B cell (primary cell): ENCODE measurements at regions not wholly inside any gene's neighbourhood (a gene's known extent, or its start where the extent isn't known, plus 50 kb on each side); places are given as distances from the start of the nearest gene placed in this dataset.

Source experiments
- ATAC-seq: fragments of 200-7000 bp; cut with Tn5 transposase; one replicate; pipeline ENCODE4 v1.10.0; 2021; ENCODE audit warnings: low read depth, mild to moderate bottlenecking, moderate number of reproducible peaks, moderate library complexity
- CTCF ChIA-PET: fragments of 350-600 bp; sonication (Branson Sonifier 250); formaldehyde crosslinking; loops from one replicate; lab custom pipeline; 2021; ENCODE audit warnings: antibody characterized with exemption, inconsistent platforms; lab: Charles Lee
- POLR2A ChIA-PET: fragments of 350-600 bp; sonication (Branson Sonifier 250); formaldehyde crosslinking; loops from one replicate; lab custom pipeline; 2021; ENCODE audit warnings: antibody characterized with exemption; lab: Charles Lee
- DNase-seq: peaks from one replicate; pipeline ENCODE4 v3.0.0; 2013
- H2AFZ ChIP-seq: 2 replicates; pipeline ENCODE4 v1.6.1; 2012; ENCODE audit warnings: mild to moderate bottlenecking, low read depth, low read length; ENCODE audit not compliant: insufficient read depth, poor library complexity, severe bottlenecking
- H3K27ac ChIP-seq, 2 donors: 1 replicate in 1 of 2; 2 replicates in 1 of 2; pipeline ENCODE4 v1.5.1; 2012 to 2013; ENCODE audit warnings: low read length in 2 of 2, mild to moderate bottlenecking in 2 of 2, moderate library complexity in 1 of 2
- H3K27me3 ChIP-seq, 4 experiments: fragments of 200-600 bp in 1 of 4; sonication (generic) in 1 of 4; replicated peaks in 1 of 4; 1 replicate in 2 of 4; 2 replicates in 2 of 4; pipeline versions ENCODE4 v1.6.1 to v1.7.0; 2013 to 2016; ENCODE audit warnings: low read length in 3 of 4, mild to moderate bottlenecking in 2 of 4, mixed read lengths in 1 of 4, moderate library complexity in 1 of 4; ENCODE audit not compliant: insufficient read depth in 4 of 4, control insufficient read depth in 3 of 4; ENCODE audit errors: control extremely low read depth in 1 of 4
- H3K36me3 ChIP-seq, 2 experiments: replicated peaks in 1 of 2; 1 replicate in 1 of 2; 2 replicates in 1 of 2; pipeline versions ENCODE4 v1.6.1 to v1.7.1; 2013; ENCODE audit warnings: low read length in 1 of 2; ENCODE audit not compliant: insufficient read depth in 2 of 2, control insufficient read depth in 1 of 2; ENCODE audit errors: control extremely low read depth in 1 of 2, extremely low read depth in 1 of 2
- H3K4me1 ChIP-seq, 2 donors: fragments of 200-600 bp in 1 of 2; sonication (generic) in 1 of 2; 1 replicate in 1 of 2; 2 replicates in 1 of 2; pipeline versions ENCODE4 v1.5.1 to v1.6.1; 2013 to 2017; ENCODE audit warnings: low read length in 2 of 2; ENCODE audit not compliant: control insufficient read depth in 2 of 2, insufficient read depth in 2 of 2
- H3K4me2 ChIP-seq: replicated peaks from 2 replicates; pipeline ENCODE3; 2012; ENCODE audit warnings: mild to moderate bottlenecking, low read depth, low read length; ENCODE audit not compliant: poor library complexity, severe bottlenecking
- H3K4me3 ChIP-seq, 5 experiments: fragments of 200-600 bp in 1 of 5; sonication (generic) in 1 of 5; 1 replicate in 3 of 5; 2 replicates in 2 of 5; pipeline versions ENCODE4 v1.5.1 to v1.7.0; 2011 to 2016; ENCODE audit warnings: low read length in 4 of 5, mild to moderate bottlenecking in 4 of 5, low read depth in 2 of 5, control low read depth in 1 of 5, moderate library complexity in 1 of 5; ENCODE audit not compliant: insufficient read depth in 1 of 5; ENCODE audit errors: control extremely low read depth in 1 of 5, extremely low read depth in 1 of 5
- H3K79me2 ChIP-seq: fragments of 200-600 bp; sonication (generic); one replicate; pipeline ENCODE4 v1.6.0; 2016; ENCODE audit warnings: low read length; ENCODE audit not compliant: control insufficient read depth, insufficient read depth
- H3K9ac ChIP-seq: fragments of 200-600 bp; sonication (generic); 2 replicates; pipeline ENCODE4 v1.6.1; 2017; ENCODE audit warnings: mild to moderate bottlenecking, low read length, moderate library complexity
- H3K9me3 ChIP-seq, 3 donors: one replicate each; pipeline versions ENCODE4 v1.6.1 to v1.7.1; 2013; ENCODE audit warnings: low read length in 2 of 3; ENCODE audit not compliant: control insufficient read depth in 2 of 3, insufficient read depth in 1 of 3; ENCODE audit errors: control extremely low read depth in 1 of 3
- H4K20me1 ChIP-seq: 2 replicates; pipeline ENCODE4 v1.6.0; 2012; ENCODE audit warnings: mild to moderate bottlenecking, low read length; ENCODE audit not compliant: insufficient read depth, control insufficient read depth, poor library complexity, severe bottlenecking
- H3K27ac Mint-ChIP-seq: one replicate; pipeline ENCODE4 v1.8.0; 2021; ENCODE audit warnings: mixed read lengths
- H3K27me3 Mint-ChIP-seq: one replicate; pipeline ENCODE4 v1.8.0; 2021; ENCODE audit warnings: mixed read lengths
- H3K4me1 Mint-ChIP-seq: one replicate; pipeline ENCODE4 v1.8.0; 2021; ENCODE audit warnings: mixed read lengths
- H3K4me3 Mint-ChIP-seq: one replicate; pipeline ENCODE4 v1.8.0; 2021; ENCODE audit warnings: mixed read lengths
- H3K9me3 Mint-ChIP-seq: one replicate; pipeline ENCODE4 v1.8.0; 2022; ENCODE audit warnings: mixed read lengths; ENCODE audit not compliant: insufficient read depth
- CTCF ChIP-seq: fragments of 200-600 bp; IDR thresholded peaks from one replicate; pipeline ENCODE4 v1.8.0; 2022; ENCODE audit warnings: antibody characterized with exemption, mild to moderate bottlenecking
- EZH2 ChIP-seq: IDR thresholded peaks from 2 replicates; pipeline ENCODE4 v1.6.1; 2012; ENCODE audit warnings: borderline replicate concordance, low read depth, mild to moderate bottlenecking, moderate library complexity, low read length; ENCODE audit not compliant: insufficient read depth, poor library complexity, severe bottlenecking
- WGBS: methylation state at CpG from one replicate; pipeline ENCODE4 v1.1.5; 2013; ENCODE audit warnings: missing lambda C conversion rate; ENCODE audit not compliant: insufficient coverage; 5-methylcytosine and 5-hydroxymethylcytosine counted together
- intact Hi-C: fragments of 100-400 bp; cut with micrococcal nuclease; formaldehyde crosslinking; loops from one replicate; pipeline ENCODE4 v1.10.0; 2022

- H3K4me1 ChIP-seq: no peaks in the 10 kb centered on the region
- Mint-ChIP-seq H3K27me3 (no peaks in the 10 kb centered on the region), H3K27ac (no peak overlapping the region), H3K4me3 (no peak overlapping the region), H3K4me1 (no peaks in the 10 kb centered on the region), H3K9me3 (no peaks in the 10 kb centered on the region)
- no peak for TF ChIP-seq CTCF
- no peak for TF ChIP-seq EZH2
- no peak overlapping the region for H3K27ac ChIP-seq
- DNase-seq: no peak
- no peak for ATAC-seq
- H3K4me3 ChIP-seq: no peak overlapping the region
- POLR2A ChIA-PET: no interaction called here
- no peaks in the 10 kb centered on the region for H3K79me2 ChIP-seq
- CTCF ChIA-PET: no interaction called here
- intact Hi-C loops: no loop called here
- peaks cover 0 to 3% (median 0%) of the 10 kb centered on the region in 4 experiments for H3K27me3 ChIP-seq
- no peaks in the 10 kb centered on the region for H3K9me3 ChIP-seq
- H3K9ac ChIP-seq: no peak overlapping the region
- no peaks in the 10 kb centered on the region for H4K20me1 ChIP-seq
- H2AFZ ChIP-seq: no peak overlapping the region
- no peaks in the 10 kb centered on the region for H3K36me3 ChIP-seq
- H3K4me2 ChIP-seq: no peak overlapping the region
These were observed 147.2 kb upstream of the CELF4 start for GRCh38 chr18:37712776-37713175.

GRCh38 chr18:37711766-37712505 lies 146.3 kb upstream of the CELF4 start:
- intact Hi-C loops: no loop called here
- Histone ChIP-seq H4K20me1 (no peaks in the 10 kb centered on the region), H3K4me3 (no peak overlapping the region), H2AFZ (no peak overlapping the region), H3K9ac (no peak overlapping the region), H3K79me2 (no peaks in the 10 kb centered on the region), H3K4me1 (no peaks in the 10 kb centered on the region), H3K27me3 (no peaks in the 10 kb centered on the region), H3K4me2 (no peak overlapping the region), H3K27ac (no peak overlapping the region), H3K9me3 (no peaks in the 10 kb centered on the region), H3K36me3 (no peaks in the 10 kb centered on the region)
- Mint-ChIP-seq H3K4me1 (no peaks in the 10 kb centered on the region), H3K9me3 (no peaks in the 10 kb centered on the region), H3K27ac (no peak overlapping the region), H3K27me3 (no peaks in the 10 kb centered on the region), H3K4me3 (no peak overlapping the region)
- ChIA-PET CTCF (no interaction called here), POLR2A (no interaction called here)
- DNase-seq (no peak), ATAC-seq (no peak)
- WGBS: no CpG with 5 or more reads among the region's 4 CpGs
- no peak for TF ChIP-seq CTCF
- TF ChIP-seq EZH2: no peak
